Erythroblast (primary cell): ENCODE measurements at regions not wholly inside any gene's neighbourhood (a gene's known extent, or its start where the extent isn't known, plus 50 kb on each side); places are given as distances from the start of the nearest gene placed in this dataset.

Source experiments
- GATA1 ChIP-seq: IDR thresholded peaks from 2 replicates; pipeline ENCODE4 v1.6.1; 2011; ENCODE audit warnings: low read depth, mild to moderate bottlenecking, control low read depth, low read length, moderate library complexity
- POLR2A ChIP-seq: IDR thresholded peaks from 2 replicates; pipeline ENCODE4 v1.6.1; 2011; ENCODE audit warnings: mild to moderate bottlenecking, low read length

DNA sequence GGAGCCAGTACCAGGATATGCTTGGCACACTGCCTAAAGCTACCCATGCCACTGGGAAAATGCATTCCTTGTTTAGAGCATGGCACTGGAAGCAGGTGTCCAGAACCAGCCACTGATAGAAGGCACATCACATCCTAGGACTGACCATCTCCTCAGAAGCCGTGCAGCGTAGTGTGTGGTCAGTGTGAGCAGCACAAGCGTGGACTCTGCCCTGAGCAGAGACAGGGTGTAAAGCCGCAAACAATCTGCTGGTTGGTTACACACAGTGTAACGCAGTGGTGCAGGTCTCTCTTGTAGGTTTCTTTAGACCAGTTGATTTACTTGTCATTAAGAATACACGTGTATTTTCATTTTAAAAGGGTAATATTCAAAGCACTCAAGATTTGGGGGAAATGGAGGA is 377.8 kb upstream of the HS6ST1 start:
- TF ChIP-seq POLR2A (no peak), GATA1 (no peak)
